ENCODE measurements at regions not wholly inside any gene's neighbourhood (a gene's known extent, or its start where the extent isn't known, plus 50 kb on each side); places are given as distances from the start of the nearest gene placed in this dataset.

- no peak for DNase-seq (ENCODE audit: insufficient read length, low spot score, missing footprints)
- H3K79me2 ChIP-seq (ENCODE audit: insufficient read depth, low read length), result no peaks in the 10 kb centered on the region
- H3K27ac ChIP-seq (ENCODE audit: low read depth, low read length), result no peak overlapping the region
Observed at GRCh38 chr10:118448744-118449143, 106.6 kb upstream of the FAM204A start.

GRCh38 chr10:118447478-118448270, 105.5 kb upstream of the FAM204A start:
- H3K4me3 ChIP-seq (ENCODE audit: insufficient read depth, low read length), result no peak overlapping the region
- H3K79me2 ChIP-seq (ENCODE audit: insufficient read depth, low read length), result no peaks in the 10 kb centered on the region
- H3K4me2 ChIP-seq (ENCODE audit: insufficient read depth, low read length), result no peak overlapping the region
- H2AFZ ChIP-seq (ENCODE audit: low read length), result no peak overlapping the region
- no peaks in the 10 kb centered on the region for H4K20me1 ChIP-seq (ENCODE audit: insufficient read depth, low read length)
- no peak for TF ChIP-seq CTCF (IDR thresholded peaks at IDR 0.05; ENCODE audit: extremely low read depth, low read depth, low read length)
- H3K9me3 ChIP-seq (ENCODE audit: low read depth, low read length), result no peaks in the 10 kb centered on the region
- no peaks in the 10 kb centered on the region for H3K27me3 ChIP-seq (ENCODE audit: insufficient read depth, low read length)
- H3K27ac ChIP-seq (ENCODE audit: low read depth, low read length), result no peak overlapping the region
- no peaks in the 10 kb centered on the region for H3K36me3 ChIP-seq (ENCODE audit: insufficient read depth, low read length)
- no peak for DNase-seq (ENCODE audit: insufficient read length, low spot score, missing footprints)
- H3K4me1 ChIP-seq (ENCODE audit: insufficient read depth, low read length), result no peaks in the 10 kb centered on the region

More at GRCh38 chr10:118448744-118449143, 106.6 kb upstream of the FAM204A start:
- H2AFZ ChIP-seq (ENCODE audit: low read length), result no peak overlapping the region
- H3K4me1 ChIP-seq (ENCODE audit: insufficient read depth, low read length), result no peaks in the 10 kb centered on the region
- no peaks in the 10 kb centered on the region for H3K27me3 ChIP-seq (ENCODE audit: insufficient read depth, low read length)
- no peaks in the 10 kb centered on the region for H4K20me1 ChIP-seq (ENCODE audit: insufficient read depth, low read length)
- H3K9me3 ChIP-seq (ENCODE audit: low read depth, low read length), result no peaks in the 10 kb centered on the region
- no peaks in the 10 kb centered on the region for H3K36me3 ChIP-seq (ENCODE audit: insufficient read depth, low read length)
- TF ChIP-seq CTCF (IDR thresholded peaks at IDR 0.05; ENCODE audit: extremely low read depth, low read depth, low read length), result no peak
- no peak overlapping the region for H3K4me2 ChIP-seq (ENCODE audit: insufficient read depth, low read length)
- H3K4me3 ChIP-seq (ENCODE audit: insufficient read depth, low read length), result no peak overlapping the region

DNA sequence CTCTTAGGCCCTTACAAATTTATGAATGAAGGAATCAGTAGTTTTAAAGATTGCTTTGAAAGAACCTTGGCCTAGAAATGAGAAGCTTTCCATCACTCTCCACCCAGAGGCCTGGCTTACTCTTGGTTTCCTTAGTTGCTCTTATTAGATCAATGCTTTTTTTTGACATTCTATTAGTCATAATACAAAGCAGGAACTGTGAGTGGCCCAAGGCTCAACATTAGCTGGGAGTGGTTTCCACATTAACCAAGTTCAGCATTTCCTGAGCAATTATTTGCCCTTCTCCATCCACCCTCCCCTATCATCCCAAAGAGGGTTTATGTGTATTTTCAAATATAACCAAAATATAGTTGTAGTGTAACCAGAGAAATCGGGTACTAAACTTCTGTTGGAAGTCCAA, 103.4 kb upstream of the FAM204A start:
- H4K20me1 ChIP-seq (ENCODE audit: insufficient read depth, low read length), result no peaks in the 10 kb centered on the region
- H3K9me3 ChIP-seq (ENCODE audit: low read depth, low read length), result no peaks in the 10 kb centered on the region
- DNase-seq (ENCODE audit: insufficient read length, low spot score, missing footprints), result no peak

More for the DNA sequence above, 103.4 kb upstream of the FAM204A start:
- no peaks in the 10 kb centered on the region for H3K4me1 ChIP-seq (ENCODE audit: insufficient read depth, low read length)
- no peak overlapping the region for H3K27ac ChIP-seq (ENCODE audit: low read depth, low read length)
- H3K36me3 ChIP-seq (ENCODE audit: insufficient read depth, low read length), result no peaks in the 10 kb centered on the region
- no peak for TF ChIP-seq CTCF (IDR thresholded peaks at IDR 0.05; ENCODE audit: extremely low read depth, low read depth, low read length)
- H3K4me3 ChIP-seq (ENCODE audit: insufficient read depth, low read length), result no peak overlapping the region
- no peaks in the 10 kb centered on the region for H3K27me3 ChIP-seq (ENCODE audit: insufficient read depth, low read length)
- no peaks in the 10 kb centered on the region for H3K79me2 ChIP-seq (ENCODE audit: insufficient read depth, low read length)
- no peak overlapping the region for H3K4me2 ChIP-seq (ENCODE audit: insufficient read depth, low read length)
- no peak overlapping the region for H2AFZ ChIP-seq (ENCODE audit: low read length)

All from osteoblast (primary cell).